GM10266 (cell line): ENCODE measurements at regions not wholly inside any gene's neighbourhood (a gene's known extent, or its start where the extent isn't known, plus 50 kb on each side); places are given as distances from the start of the nearest gene placed in this dataset.
"Not testable (repeated sequence)": the region's sequence is repeated elsewhere in the genome, so short reads cannot be mapped to it uniquely, and the experiment has no call there.

Experiments
- DNase-seq: peaks from one replicate; pipeline ENCODE4 v3.0.0; 2012; ENCODE audit errors: extremely low spot score
- CTCF ChIP-seq: IDR thresholded peaks from 2 replicates; pipeline ENCODE4 v1.5.1; 2012; ENCODE audit warnings: mild to moderate bottlenecking, low read depth; ENCODE audit not compliant: control insufficient read depth, insufficient read depth; ENCODE audit errors: missing control alignments

GRCh38 chr2:84131278-84131830 lies 327.7 kb downstream of the SUCLG1 start:
- no peak for TF ChIP-seq CTCF
- no peak for DNase-seq

GRCh38 chr2:84129018-84129417 lies 330.1 kb downstream of the SUCLG1 start:
- TF ChIP-seq CTCF: no peak
- no peak for DNase-seq

- DNase-seq: not testable (repeated sequence)
Measured at GRCh38 chr2:84127812-84128211, 331.3 kb downstream of the SUCLG1 start.

GRCh38 chr2:84126530-84126929 lies 332.6 kb downstream of the SUCLG1 start:
- no peak for DNase-seq

GRCh38 chr2:84126084-84126483 lies 333.0 kb downstream of the SUCLG1 start:
- DNase-seq: no peak
- TF ChIP-seq CTCF: no peak

More at GRCh38 chr2:84126530-84126929, 332.6 kb downstream of the SUCLG1 start:
- TF ChIP-seq CTCF: no peak

GRCh38 chr2:84116143-84116542 lies 342.9 kb downstream of the SUCLG1 start:
- TF ChIP-seq CTCF: no peak
- DNase-seq: no peak

GRCh38 chr2:84115173-84115857 lies 343.8 kb downstream of the SUCLG1 start:
- no peak for DNase-seq
- TF ChIP-seq CTCF: no peak

- DNase-seq: not testable (repeated sequence)
Measured at GRCh38 chr2:84103816-84104527, 355.1 kb downstream of the SUCLG1 start.
